Left ventricle myocardium inferior (tissue), 1 donor: ENCODE measurements at regions not wholly inside any gene's neighbourhood (a gene's known extent, or its start where the extent isn't known, plus 50 kb on each side); places are given as distances from the start of the nearest gene placed in this dataset.

Source experiments
- DNase-seq: peaks from one replicate; pipeline ENCODE4 v3.0.0-alpha.2; 2020
- H3K27ac ChIP-seq: fragments of 200-600 bp; replicated peaks from 2 replicates; pipeline ENCODE4 v1.8.0; 2021
- H3K27me3 ChIP-seq: fragments of 200-600 bp; 2 replicates; pipeline ENCODE4 v1.8.0; 2021; ENCODE audit warnings: low read depth
- H3K36me3 ChIP-seq: fragments of 200-600 bp; 2 replicates; pipeline ENCODE4 v1.8.0; 2021
- H3K4me1 ChIP-seq: fragments of 200-600 bp; 2 replicates; pipeline ENCODE4 v1.8.0; 2021
- H3K4me3 ChIP-seq: fragments of 200-600 bp; 2 replicates; pipeline ENCODE4 v1.8.0; 2021; ENCODE audit warnings: mild to moderate bottlenecking, moderate library complexity
- H3K9me3 ChIP-seq: fragments of 200-600 bp; replicated peaks from 2 replicates; pipeline ENCODE4 v1.8.0; 2021
- CTCF ChIP-seq: fragments of 200-600 bp; IDR thresholded peaks from 2 replicates; pipeline ENCODE4 v1.8.0; 2021; ENCODE audit warnings: antibody characterized with exemption, mild to moderate bottlenecking, borderline replicate concordance
- intact Hi-C: fragments of 100-400 bp; cut with micrococcal nuclease; formaldehyde crosslinking; loops from one replicate; pipeline ENCODE4 v1.11.0; 2022
- donor health status: DM: no; HTN: yes; CAD: no; lungs with severe emphysema.

- Histone ChIP-seq H3K4me1 (peaks cover 18% of the 10 kb centered on the region), H3K27me3 (no peaks in the 10 kb centered on the region), H3K9me3 (no peaks in the 10 kb centered on the region), H3K4me3 (peak overlapping the region; percentile 68), H3K36me3 (no peaks in the 10 kb centered on the region), H3K27ac (peak overlapping the region; percentile 90)
- no peak for TF ChIP-seq CTCF
- no peak for DNase-seq
- intact Hi-C loops, result no loop called here
These were observed 231.1 kb upstream of the SERP2 start for GRCh38 chr13:44142540-44142867.

GRCh38 chr13:44142941-44143665, 230.5 kb upstream of the SERP2 start:
- no peaks in the 10 kb centered on the region for H3K27me3 ChIP-seq
- peaks cover 18% of the 10 kb centered on the region for H3K4me1 ChIP-seq
- peak overlapping the region; percentile 68 for H3K4me3 ChIP-seq
- TF ChIP-seq CTCF, result no peak
- H3K27ac ChIP-seq, result peak overlapping the region; percentile 90
- DNase-seq, result no peak
- no peaks in the 10 kb centered on the region for H3K36me3 ChIP-seq
- intact Hi-C loops, result no loop called here
- no peaks in the 10 kb centered on the region for H3K9me3 ChIP-seq

GRCh38 chr13:44146138-44146537, 227.5 kb upstream of the SERP2 start:
- no peaks in the 10 kb centered on the region for H3K27me3 ChIP-seq
- no peak for TF ChIP-seq CTCF
- intact Hi-C loops, result no loop called here
- H3K9me3 ChIP-seq, result no peaks in the 10 kb centered on the region
- no peak overlapping the region for H3K4me3 ChIP-seq
- H3K36me3 ChIP-seq, result no peaks in the 10 kb centered on the region
- H3K27ac ChIP-seq, result no peak overlapping the region
- H3K4me1 ChIP-seq, result peaks cover 16% of the 10 kb centered on the region
- no peak for DNase-seq

GRCh38 chr13:44147233-44147632, 226.4 kb upstream of the SERP2 start:
- Histone ChIP-seq H3K4me1 (peaks cover 21% of the 10 kb centered on the region), H3K27ac (no peak overlapping the region), H3K27me3 (no peaks in the 10 kb centered on the region), H3K4me3 (no peak overlapping the region), H3K36me3 (no peaks in the 10 kb centered on the region), H3K9me3 (no peaks in the 10 kb centered on the region)
- TF ChIP-seq CTCF, result no peak
- DNase-seq, result no peak
- intact Hi-C loops, result no loop called here

GRCh38 chr13:44147648-44148047, 226.0 kb upstream of the SERP2 start:
- TF ChIP-seq CTCF, result no peak
- no peaks in the 10 kb centered on the region for H3K27me3 ChIP-seq
- no peaks in the 10 kb centered on the region for H3K36me3 ChIP-seq
- H3K9me3 ChIP-seq, result no peaks in the 10 kb centered on the region
- intact Hi-C loops, result no loop called here
- H3K4me1 ChIP-seq, result peaks cover 22% of the 10 kb centered on the region
- no peak for DNase-seq
- no peak overlapping the region for H3K4me3 ChIP-seq
- H3K27ac ChIP-seq, result no peak overlapping the region
